ENCODE measurements at regions not wholly inside any gene's neighbourhood (a gene's known extent, or its start where the extent isn't known, plus 50 kb on each side); places are given as distances from the start of the nearest gene placed in this dataset.
"Not testable (repeated sequence)": the region's sequence is repeated elsewhere in the genome, so short reads cannot be mapped to it uniquely, and the experiment has no call there.

DNA sequence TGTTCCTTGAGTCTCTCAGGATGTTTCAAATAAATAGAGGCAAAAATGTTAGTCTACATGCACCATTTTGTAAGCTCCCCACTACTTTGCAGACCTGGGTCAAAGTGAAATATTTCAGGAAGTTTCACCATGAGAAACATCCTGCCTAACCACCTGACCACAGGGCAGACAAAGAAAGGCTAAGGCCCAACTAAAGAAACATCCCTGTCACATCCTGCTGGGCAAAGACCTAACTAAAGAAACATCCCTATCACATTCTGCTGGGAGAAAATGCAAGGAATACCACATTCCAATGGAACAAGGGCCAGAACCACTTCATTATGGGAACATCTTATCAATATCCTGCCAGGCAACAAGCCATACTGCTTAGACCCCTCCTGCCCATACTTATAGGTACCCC lies 1303.4 kb downstream of the TECRL start:
- DNase-seq (ENCODE audit: low read depth) = no peak
- TF ChIP-seq, protein P1, sequence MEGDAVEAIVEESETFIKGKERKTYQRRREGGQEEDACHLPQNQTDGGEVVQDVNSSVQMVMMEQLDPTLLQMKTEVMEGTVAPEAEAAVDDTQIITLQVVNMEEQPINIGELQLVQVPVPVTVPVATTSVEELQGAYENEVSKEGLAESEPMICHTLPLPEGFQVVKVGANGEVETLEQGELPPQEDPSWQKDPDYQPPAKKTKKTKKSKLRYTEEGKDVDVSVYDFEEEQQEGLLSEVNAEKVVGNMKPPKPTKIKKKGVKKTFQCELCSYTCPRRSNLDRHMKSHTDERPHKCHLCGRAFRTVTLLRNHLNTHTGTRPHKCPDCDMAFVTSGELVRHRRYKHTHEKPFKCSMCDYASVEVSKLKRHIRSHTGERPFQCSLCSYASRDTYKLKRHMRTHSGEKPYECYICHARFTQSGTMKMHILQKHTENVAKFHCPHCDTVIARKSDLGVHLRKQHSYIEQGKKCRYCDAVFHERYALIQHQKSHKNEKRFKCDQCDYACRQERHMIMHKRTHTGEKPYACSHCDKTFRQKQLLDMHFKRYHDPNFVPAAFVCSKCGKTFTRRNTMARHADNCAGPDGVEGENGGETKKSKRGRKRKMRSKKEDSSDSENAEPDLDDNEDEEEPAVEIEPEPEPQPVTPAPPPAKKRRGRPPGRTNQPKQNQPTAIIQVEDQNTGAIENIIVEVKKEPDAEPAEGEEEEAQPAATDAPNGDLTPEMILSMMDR (IDR thresholded peaks at IDR 0.05; ENCODE audit: insufficient read depth, low read depth, low read length, missing control alignments) = no peak
- no peak overlapping the region for H3K4me3 ChIP-seq (ENCODE audit: low read depth, low read length)

DNA sequence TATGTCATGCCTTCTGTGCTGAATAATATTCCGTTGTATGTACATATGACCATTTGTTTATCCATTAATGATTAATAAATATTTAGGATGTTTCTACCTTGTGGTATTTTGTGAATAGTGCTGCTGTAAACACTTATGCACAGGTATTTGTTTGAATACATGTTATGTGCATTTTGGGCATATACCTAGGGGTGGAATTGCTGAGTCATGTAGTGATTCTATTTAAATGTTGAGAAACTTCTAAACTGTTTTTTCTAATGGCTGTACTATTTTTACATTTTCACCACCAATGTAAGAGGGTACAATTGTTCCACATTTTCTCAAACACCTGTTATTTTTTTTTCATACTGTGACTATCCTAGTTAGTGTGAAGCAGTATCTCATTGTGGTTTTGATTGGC lies 1318.6 kb downstream of the TECRL start:
- DNase-seq (ENCODE audit: low read depth) = no peak
- H3K4me3 ChIP-seq (ENCODE audit: low read depth, low read length) = no peak overlapping the region
- TF ChIP-seq, protein P1 (IDR thresholded peaks at IDR 0.05; ENCODE audit: insufficient read depth, low read depth, low read length, missing control alignments) = no peak

DNA sequence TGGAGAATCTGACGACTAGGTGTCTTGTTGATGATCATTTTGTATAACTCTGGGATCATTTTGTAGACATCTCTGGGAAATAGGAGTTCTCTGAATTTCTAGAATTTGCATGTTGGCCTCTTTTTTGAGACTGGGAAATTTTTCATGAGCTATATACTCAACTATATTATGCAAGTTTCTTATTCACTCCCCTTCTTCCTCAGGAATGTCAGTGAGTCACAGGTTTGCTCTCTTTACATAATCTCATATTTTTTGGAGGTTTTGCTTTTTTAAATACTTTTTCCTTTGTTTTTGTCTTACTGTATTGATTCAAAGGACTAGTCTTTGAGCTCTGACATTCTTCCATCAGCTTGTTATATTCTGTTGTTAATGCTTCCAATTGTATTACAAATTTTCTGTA lies 1324.2 kb downstream of the TECRL start:
- no peak overlapping the region for H3K4me3 ChIP-seq (ENCODE audit: low read depth, low read length)
- TF ChIP-seq, protein P1 (IDR thresholded peaks at IDR 0.05; ENCODE audit: insufficient read depth, low read depth, low read length, missing control alignments) = no peak
- no peak for DNase-seq (ENCODE audit: low read depth)

DNA sequence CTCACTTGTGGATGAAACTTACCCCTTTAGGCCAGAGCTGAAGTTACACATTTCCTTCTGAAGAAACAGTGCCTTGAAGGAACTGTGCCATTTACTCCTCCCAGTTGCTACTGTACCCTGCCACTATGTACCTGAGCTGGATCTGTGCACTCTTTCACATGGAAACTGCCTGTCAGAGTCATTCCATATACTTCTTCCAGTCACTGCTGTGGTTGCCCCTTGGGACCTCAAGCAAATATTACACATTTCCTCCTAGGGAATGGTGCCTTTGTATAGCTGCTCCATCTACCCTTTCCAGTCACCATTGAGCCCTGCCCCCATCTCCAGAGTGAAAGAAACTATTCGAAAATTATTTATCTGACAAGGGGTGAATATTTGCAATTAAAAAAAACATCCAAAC lies 1328.3 kb downstream of the TECRL start:
- TF ChIP-seq, protein P1 (IDR thresholded peaks at IDR 0.05; ENCODE audit: insufficient read depth, low read depth, low read length, missing control alignments) = no peak

DNA sequence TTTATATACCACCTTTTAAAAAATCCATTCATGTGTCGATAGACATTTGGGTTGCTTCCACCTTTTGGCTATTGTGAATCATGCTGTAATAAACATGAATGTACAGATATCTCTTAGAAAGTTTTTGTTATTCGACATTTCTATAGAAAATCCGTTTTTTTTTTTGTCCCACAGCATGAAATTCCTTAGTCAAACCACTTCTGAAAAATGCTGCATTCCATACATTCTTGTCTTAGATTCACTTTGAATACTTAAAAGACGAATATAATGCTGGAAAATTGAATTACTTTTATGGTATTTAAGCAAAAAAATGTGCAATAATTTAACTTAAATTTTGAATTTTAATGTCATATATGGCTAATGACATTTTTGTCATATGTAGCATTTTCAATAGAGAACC lies 1345.5 kb downstream of the TECRL start:
- TF ChIP-seq, protein P1 (IDR thresholded peaks at IDR 0.05; ENCODE audit: insufficient read depth, low read depth, low read length, missing control alignments) = no peak
- DNase-seq (ENCODE audit: low read depth) = no peak
- no peak overlapping the region for H3K4me3 ChIP-seq (ENCODE audit: low read depth, low read length)

More for the DNA sequence above, 1328.3 kb downstream of the TECRL start:
- no peak for DNase-seq (ENCODE audit: low read depth)
- no peak overlapping the region for H3K4me3 ChIP-seq (ENCODE audit: low read depth, low read length)

DNA sequence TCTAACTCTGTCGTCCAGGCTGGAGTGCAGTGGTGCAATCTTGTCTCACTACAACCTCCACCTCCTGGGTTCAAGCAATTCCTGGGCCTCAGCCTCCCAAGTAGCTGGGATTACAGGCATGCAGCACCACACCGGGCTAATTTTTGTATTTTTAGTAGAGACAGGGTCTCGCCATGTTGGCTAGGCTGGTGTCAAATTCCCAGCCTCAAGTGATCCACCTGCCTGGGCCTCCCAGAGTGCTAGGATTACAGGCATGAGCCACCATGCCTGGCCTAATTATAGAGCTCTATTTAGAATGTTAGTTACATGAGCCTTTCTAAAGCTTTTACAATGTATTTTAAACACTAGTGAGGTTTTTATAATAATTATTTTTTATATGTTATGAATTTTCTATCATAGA lies 1346.4 kb downstream of the TECRL start:
- not testable (repeated sequence) for DNase-seq (ENCODE audit: low read depth); H3K4me3 ChIP-seq (ENCODE audit: low read depth, low read length)

DNA sequence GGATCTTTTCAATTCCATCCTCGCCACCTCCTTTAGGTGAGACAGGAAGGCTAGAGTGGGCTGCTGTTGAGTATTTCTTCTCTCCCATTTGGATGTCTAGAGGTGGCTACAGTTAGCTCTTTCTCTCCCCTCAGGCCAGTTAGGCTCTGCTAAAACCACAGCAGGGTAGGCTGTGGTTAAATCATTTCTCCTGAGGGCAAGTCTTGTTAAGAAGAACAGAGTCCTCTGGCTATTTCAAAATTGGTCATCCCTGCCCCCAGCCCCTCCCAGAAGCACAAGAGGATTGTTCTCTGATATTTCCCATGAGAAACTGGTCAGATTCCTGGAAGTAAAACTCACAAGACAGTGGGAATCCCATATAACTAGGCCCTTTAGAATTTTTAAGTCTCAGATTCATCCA lies 1359.5 kb downstream of the TECRL start:
- no peak overlapping the region for H3K4me3 ChIP-seq (ENCODE audit: low read depth, low read length)
- DNase-seq (ENCODE audit: low read depth) = no peak
- TF ChIP-seq, protein P1 (IDR thresholded peaks at IDR 0.05; ENCODE audit: insufficient read depth, low read depth, low read length, missing control alignments) = no peak
